Middle frontal gyrus (tissue), 1 donor: ENCODE measurements at regions not wholly inside any gene's neighbourhood (a gene's known extent, or its start where the extent isn't known, plus 50 kb on each side); places are given as distances from the start of the nearest gene placed in this dataset.
"Not testable (repeated sequence)": the region's sequence is repeated elsewhere in the genome, so short reads cannot be mapped to it uniquely, and the experiment has no call there.

Experiments
- DNase-seq: peaks from one replicate; pipeline ENCODE4 v3.0.0-alpha.2; 2015; ENCODE audit warnings: low spot score; ENCODE audit errors: extremely low spot score

- not testable (repeated sequence) for DNase-seq
Measured at GRCh38 chr4:17436047-17436749, 75.7 kb downstream of the QDPR start.

- no peak for DNase-seq
Measured at GRCh38 chr4:17433827-17434226, 78.1 kb downstream of the QDPR start.

- no peak for DNase-seq
Measured at GRCh38 chr4:17427991-17428390, 83.9 kb downstream of the QDPR start.

- no peak for DNase-seq
Measured at GRCh38 chr4:17426222-17426621, 85.7 kb downstream of the QDPR start.

- DNase-seq, result no peak
Measured at GRCh38 chr4:17418010-17418409, 93.9 kb downstream of the QDPR start.

- no peak for DNase-seq
Measured at GRCh38 chr4:17414392-17414791, 97.5 kb downstream of the QDPR start.

- DNase-seq, result no peak
Measured at GRCh38 chr4:17400686-17401085, 111.2 kb downstream of the QDPR start.

GRCh38 chr4:17398805-17399204, 113.1 kb downstream of the QDPR start:
- no peak for DNase-seq

GRCh38 chr4:17398035-17398434, 113.9 kb downstream of the QDPR start:
- no peak for DNase-seq

GRCh38 chr4:17397611-17398010, 114.3 kb downstream of the QDPR start:
- no peak for DNase-seq

GRCh38 chr4:17385403-17385802, 126.5 kb downstream of the QDPR start:
- no peak for DNase-seq

GRCh38 chr4:17380347-17380746, 131.5 kb downstream of the QDPR start:
- DNase-seq, result no peak

- DNase-seq, result no peak
Measured at GRCh38 chr4:17376205-17376604, 135.7 kb downstream of the QDPR start.

GRCh38 chr4:17373666-17374065, 138.2 kb downstream of the QDPR start:
- no peak for DNase-seq

- no peak for DNase-seq
Measured at GRCh38 chr4:17370818-17371217, 141.1 kb downstream of the QDPR start.

GRCh38 chr4:17368408-17368807, 143.5 kb downstream of the QDPR start:
- DNase-seq, result no peak

- no peak for DNase-seq
Measured at GRCh38 chr4:17367201-17367600, 144.7 kb downstream of the QDPR start.

- DNase-seq, result no peak
Measured at GRCh38 chr4:17366496-17366895, 145.4 kb downstream of the QDPR start.

- DNase-seq, result no peak
Measured at GRCh38 chr4:17362430-17362829, 149.5 kb downstream of the QDPR start.

- no peak for DNase-seq
Measured at GRCh38 chr4:17358241-17358640, 153.6 kb downstream of the QDPR start.

- DNase-seq, result peak; percentile 60
Measured at GRCh38 chr4:17356926-17357325, 155.0 kb downstream of the QDPR start.

GRCh38 chr4:17352357-17352756, 159.5 kb downstream of the QDPR start:
- DNase-seq, result no peak

- DNase-seq, result no peak
Measured at GRCh38 chr4:17347445-17347844, 164.4 kb downstream of the QDPR start.

GRCh38 chr4:17339376-17339775, 172.5 kb downstream of the QDPR start:
- DNase-seq, result no peak
